ENCODE measurements at regions not wholly inside any gene's neighbourhood (a gene's known extent, or its start where the extent isn't known, plus 50 kb on each side); places are given as distances from the start of the nearest gene placed in this dataset.
A peak's percentile ranks its signal among the peaks of the same experiment; 100 is the strongest.

- Mint-ChIP-seq H3K27me3 (ENCODE audit: low read depth, poor library complexity) (peaks cover 8% of the 10 kb centered on the region), H3K4me3 (no peak overlapping the region), H3K9me3 (peaks cover 3% of the 10 kb centered on the region), H3K36me3 (ENCODE audit: low read depth) (no peaks in the 10 kb centered on the region), H3K27ac (no peak overlapping the region), H3K4me1 (peaks cover 29% of the 10 kb centered on the region)
- no peak for DNase-seq
- TF ChIP-seq CTCF (IDR thresholded peaks at IDR 0.05), result no peak
These were observed 137.2 kb upstream of the MAP1LC3B2 start for GRCh38 chr12:116421785-116422538.

GRCh38 chr12:116423094-116423493 lies 136.1 kb upstream of the MAP1LC3B2 start:
- peaks cover 40% of the 10 kb centered on the region for H3K4me1 Mint-ChIP-seq
- H3K9me3 Mint-ChIP-seq, result peaks cover 3% of the 10 kb centered on the region
- no peak overlapping the region for H3K27ac Mint-ChIP-seq
- no peak overlapping the region for H3K4me3 Mint-ChIP-seq
- peaks cover 5% of the 10 kb centered on the region for H3K27me3 Mint-ChIP-seq (ENCODE audit: low read depth, poor library complexity)
- no peak for TF ChIP-seq CTCF (IDR thresholded peaks at IDR 0.05)
- H3K36me3 Mint-ChIP-seq (ENCODE audit: low read depth), result no peaks in the 10 kb centered on the region
- no peak for DNase-seq

DNA sequence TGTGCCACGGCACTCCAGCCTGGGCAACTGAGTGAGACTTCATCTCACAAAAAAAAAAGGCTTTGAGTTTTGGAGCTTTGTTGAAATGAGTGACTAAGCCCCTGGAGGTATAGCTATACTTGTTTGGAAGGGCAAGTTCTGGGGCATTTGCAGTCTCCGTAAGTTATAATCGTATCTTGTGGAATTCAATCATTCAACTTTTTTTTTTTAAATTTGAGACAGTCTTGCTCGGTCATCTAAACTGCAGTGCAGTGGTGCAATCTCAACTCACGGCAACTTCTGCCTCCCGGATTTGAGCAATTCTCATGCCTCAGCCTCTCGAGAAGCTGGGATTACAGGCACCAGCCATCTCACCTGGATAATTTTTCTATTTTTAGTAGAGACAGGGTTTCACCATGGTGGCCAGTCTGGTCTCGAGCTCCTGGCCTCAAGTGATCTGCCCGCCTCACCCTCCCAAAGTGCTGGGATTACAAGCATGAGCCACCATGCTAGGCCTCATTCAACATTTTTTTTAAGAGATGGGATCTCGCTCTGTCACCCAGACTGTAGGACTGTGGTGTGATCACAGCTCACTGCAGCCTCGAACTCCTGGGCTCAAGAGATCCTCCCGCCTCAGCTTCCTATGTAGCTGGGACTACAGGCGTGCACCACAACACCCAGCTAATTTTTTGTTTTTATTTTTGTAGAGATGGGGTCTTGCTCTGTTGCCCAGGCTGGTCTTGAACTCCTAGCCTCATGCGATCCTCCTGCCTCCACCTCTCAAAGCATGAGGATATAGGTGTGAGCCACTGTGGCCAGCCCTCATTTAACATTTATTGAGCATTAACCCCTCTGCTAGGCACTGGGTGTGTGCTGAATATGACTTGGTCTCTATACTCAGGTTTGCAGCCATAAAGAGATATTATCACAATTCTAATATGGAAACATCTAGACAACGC lies 133.7 kb upstream of the MAP1LC3B2 start:
- H3K4me1 Mint-ChIP-seq, result peaks cover 36% of the 10 kb centered on the region
- H3K4me3 Mint-ChIP-seq, result no peak overlapping the region
- TF ChIP-seq CTCF (IDR thresholded peaks at IDR 0.05), result no peak
- peaks cover 3% of the 10 kb centered on the region for H3K9me3 Mint-ChIP-seq
- peaks cover 10% of the 10 kb centered on the region for H3K27me3 Mint-ChIP-seq (ENCODE audit: low read depth, poor library complexity)
- no peaks in the 10 kb centered on the region for H3K36me3 Mint-ChIP-seq (ENCODE audit: low read depth)
- H3K27ac Mint-ChIP-seq, result no peak overlapping the region
- no peak for DNase-seq

DNA sequence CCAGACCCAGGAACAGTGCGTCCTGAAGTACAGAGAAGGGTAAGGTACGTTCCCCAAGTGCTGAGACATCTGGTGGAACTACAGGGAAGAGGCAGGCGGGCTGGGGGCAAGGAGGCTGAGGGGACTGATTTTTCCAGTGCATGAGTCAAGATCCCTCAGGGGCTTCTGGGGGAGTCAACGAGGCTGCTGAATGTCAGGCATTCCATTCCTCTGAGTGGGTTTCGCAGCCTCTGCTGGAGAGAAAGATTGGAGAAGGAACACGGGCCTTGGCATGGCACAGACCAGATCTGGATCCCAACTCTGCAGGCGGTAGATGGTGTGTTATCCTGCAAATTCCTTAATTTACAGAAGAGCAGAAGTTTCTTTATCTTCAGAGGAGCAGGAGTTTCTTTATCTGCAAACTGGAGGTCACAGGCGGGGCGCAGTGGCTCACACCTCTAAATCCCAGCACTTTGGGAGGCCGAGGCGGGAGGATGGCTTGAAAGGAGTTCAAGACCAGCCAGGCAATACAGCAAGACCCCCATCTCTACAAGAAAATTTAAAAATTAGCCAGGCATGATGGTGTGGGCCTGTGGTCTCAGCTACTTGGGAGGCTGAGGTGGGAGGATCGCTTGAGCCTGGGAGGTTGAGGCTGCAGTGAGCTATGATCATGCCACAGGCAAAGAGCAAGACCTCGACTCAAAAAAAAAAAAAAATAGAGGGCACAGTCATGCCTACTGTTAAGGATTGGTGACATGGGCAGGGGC lies 132.6 kb upstream of the MAP1LC3B2 start:
- no peak for TF ChIP-seq CTCF (IDR thresholded peaks at IDR 0.05)
- peak; percentile 36 for DNase-seq
- H3K4me3 Mint-ChIP-seq, result peak overlapping the region; percentile 30
- H3K36me3 Mint-ChIP-seq (ENCODE audit: low read depth), result no peaks in the 10 kb centered on the region
- peaks cover 10% of the 10 kb centered on the region for H3K27me3 Mint-ChIP-seq (ENCODE audit: low read depth, poor library complexity)
- H3K27ac Mint-ChIP-seq, result peak overlapping the region; percentile 10
- H3K9me3 Mint-ChIP-seq, result peaks cover 3% of the 10 kb centered on the region
- peaks cover 35% of the 10 kb centered on the region for H3K4me1 Mint-ChIP-seq

GRCh38 chr12:116427200-116427930 lies 131.8 kb upstream of the MAP1LC3B2 start:
- Mint-ChIP-seq H3K4me1 (peaks cover 41% of the 10 kb centered on the region), H3K9me3 (peaks cover 4% of the 10 kb centered on the region), H3K27me3 (ENCODE audit: low read depth, poor library complexity) (peaks cover 10% of the 10 kb centered on the region), H3K36me3 (ENCODE audit: low read depth) (no peaks in the 10 kb centered on the region), H3K4me3 (peak overlapping the region; percentile 65), H3K27ac (peak overlapping the region; percentile 3)
- no peak for DNase-seq
- TF ChIP-seq CTCF (IDR thresholded peaks at IDR 0.05), result no peak
